PC-9 (cell line): ENCODE measurements at regions not wholly inside any gene's neighbourhood (a gene's known extent, or its start where the extent isn't known, plus 50 kb on each side); places are given as distances from the start of the nearest gene placed in this dataset.

Source experiments
- CTCF ChIP-seq: fragments of 200-600 bp; sonication (generic); conservative IDR thresholded peaks from 2 replicates; pipeline ENCODE4 v1.6.1; 2017; ENCODE audit warnings: mixed run types, antibody characterized with exemption, mild to moderate bottlenecking, moderate library complexity
- EZH2 ChIP-seq: fragments of 200-600 bp; sonication (generic); IDR thresholded peaks from 2 replicates; pipeline ENCODE4 v1.8.0; 2017; ENCODE audit warnings: antibody characterized with exemption, low read depth

GRCh38 chr4:58313444-58313843, 1203.3 kb upstream of the IGFBP7 start:
- TF ChIP-seq CTCF: no peak
- no peak for TF ChIP-seq EZH2
